Gastroesophageal sphincter (tissue), 3 donors: ENCODE measurements at regions not wholly inside any gene's neighbourhood (a gene's known extent, or its start where the extent isn't known, plus 50 kb on each side); places are given as distances from the start of the nearest gene placed in this dataset.

ENCODE experiments used
- CTCF ChIP-seq, 4 experiments: fragments of 200-600 bp in 2 of 4; fragments of 450-650 bp in 2 of 4; sonication (generic) in 1 of 4; IDR thresholded peaks; one replicate each; pipeline ENCODE4 v1.5.1; 2017 to 2019; ENCODE audit warnings: antibody characterized with exemption in 4 of 4, mild to moderate bottlenecking in 2 of 4, moderate library complexity in 2 of 4
- EP300 ChIP-seq: sonication (generic); formaldehyde crosslinking; IDR thresholded peaks from one replicate; pipeline ENCODE4 v1.6.1; 2017; ENCODE audit warnings: antibody characterized with exemption, mild to moderate bottlenecking
- POLR2A ChIP-seq, 2 donors: fragments of 450-650 bp; IDR thresholded peaks; one replicate each; pipeline ENCODE4 v1.6.1; 2017; ENCODE audit warnings: antibody characterized with exemption in 2 of 2, mild to moderate bottlenecking in 2 of 2, moderate library complexity in 1 of 2
- POLR2AphosphoS5 ChIP-seq: sonication (generic); formaldehyde crosslinking; IDR thresholded peaks from one replicate; pipeline ENCODE4 v1.6.1; 2017; ENCODE audit warnings: antibody characterized with exemption

- TF ChIP-seq EP300 (no peak), CTCF (IDR thresholded peaks at IDR 0.05) (no peak), POLR2A (IDR thresholded peaks at IDR 0.05) (no peak), POLR2AphosphoS5 (peak; percentile 31)
Measured at GRCh38 chr22:49657275-49657973, 170.2 kb downstream of the BRD1 start.
